Gastrocnemius medialis (tissue), 4 donors: ENCODE measurements at regions not wholly inside any gene's neighbourhood (a gene's known extent, or its start where the extent isn't known, plus 50 kb on each side); places are given as distances from the start of the nearest gene placed in this dataset.

ENCODE experiments used
- POLR2A ChIP-seq, 2 donors: fragments of 450-650 bp; IDR thresholded peaks; one replicate each; pipeline ENCODE4 v1.6.1; 2017; ENCODE audit warnings: antibody characterized with exemption in 2 of 2, mild to moderate bottlenecking in 2 of 2, moderate library complexity in 2 of 2
- TF ChIP-seq, protein P1 (sequence below), 5 experiments: fragments of 450-650 bp in 3 of 5; fragments of 200-600 bp in 2 of 5; sonication (generic) in 2 of 5; IDR thresholded peaks in 4 of 5; conservative IDR thresholded peaks in 1 of 5; 1 replicate in 4 of 5; 2 replicates in 1 of 5; pipeline ENCODE4 v1.5.1; 2016 to 2019; ENCODE audit warnings: antibody characterized with exemption in 5 of 5, mild to moderate bottlenecking in 3 of 5, moderate library complexity in 3 of 5

DNA sequence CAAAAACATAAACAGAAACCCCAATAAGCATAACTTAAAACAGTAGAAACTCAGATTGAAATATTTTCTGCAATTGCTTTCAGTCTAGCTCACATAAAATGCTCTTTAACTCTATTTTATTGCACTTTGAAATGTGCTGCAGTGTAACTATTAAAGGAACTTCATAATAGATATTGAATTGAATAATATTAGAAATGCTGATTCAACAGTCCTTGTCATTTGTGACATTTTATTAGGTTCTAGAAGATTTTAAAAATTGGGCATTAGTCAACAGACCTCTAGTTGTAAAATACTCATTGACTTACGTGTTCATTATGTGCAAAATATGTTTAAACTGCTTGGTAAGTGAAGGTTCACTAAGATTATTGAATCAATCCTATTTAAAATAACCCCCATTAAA is 1422.3 kb downstream of the PLA2G4A start:
- TF ChIP-seq, protein P1, sequence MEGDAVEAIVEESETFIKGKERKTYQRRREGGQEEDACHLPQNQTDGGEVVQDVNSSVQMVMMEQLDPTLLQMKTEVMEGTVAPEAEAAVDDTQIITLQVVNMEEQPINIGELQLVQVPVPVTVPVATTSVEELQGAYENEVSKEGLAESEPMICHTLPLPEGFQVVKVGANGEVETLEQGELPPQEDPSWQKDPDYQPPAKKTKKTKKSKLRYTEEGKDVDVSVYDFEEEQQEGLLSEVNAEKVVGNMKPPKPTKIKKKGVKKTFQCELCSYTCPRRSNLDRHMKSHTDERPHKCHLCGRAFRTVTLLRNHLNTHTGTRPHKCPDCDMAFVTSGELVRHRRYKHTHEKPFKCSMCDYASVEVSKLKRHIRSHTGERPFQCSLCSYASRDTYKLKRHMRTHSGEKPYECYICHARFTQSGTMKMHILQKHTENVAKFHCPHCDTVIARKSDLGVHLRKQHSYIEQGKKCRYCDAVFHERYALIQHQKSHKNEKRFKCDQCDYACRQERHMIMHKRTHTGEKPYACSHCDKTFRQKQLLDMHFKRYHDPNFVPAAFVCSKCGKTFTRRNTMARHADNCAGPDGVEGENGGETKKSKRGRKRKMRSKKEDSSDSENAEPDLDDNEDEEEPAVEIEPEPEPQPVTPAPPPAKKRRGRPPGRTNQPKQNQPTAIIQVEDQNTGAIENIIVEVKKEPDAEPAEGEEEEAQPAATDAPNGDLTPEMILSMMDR (IDR thresholded peaks at IDR 0.05 in 4 of 5, conservative IDR thresholded peaks at IDR 0.05 in 1 of 5): no peak
- no peak for TF ChIP-seq POLR2A (IDR thresholded peaks at IDR 0.05)
